ENCODE measurements at regions not wholly inside any gene's neighbourhood (a gene's known extent, or its start where the extent isn't known, plus 50 kb on each side); places are given as distances from the start of the nearest gene placed in this dataset.

DNA sequence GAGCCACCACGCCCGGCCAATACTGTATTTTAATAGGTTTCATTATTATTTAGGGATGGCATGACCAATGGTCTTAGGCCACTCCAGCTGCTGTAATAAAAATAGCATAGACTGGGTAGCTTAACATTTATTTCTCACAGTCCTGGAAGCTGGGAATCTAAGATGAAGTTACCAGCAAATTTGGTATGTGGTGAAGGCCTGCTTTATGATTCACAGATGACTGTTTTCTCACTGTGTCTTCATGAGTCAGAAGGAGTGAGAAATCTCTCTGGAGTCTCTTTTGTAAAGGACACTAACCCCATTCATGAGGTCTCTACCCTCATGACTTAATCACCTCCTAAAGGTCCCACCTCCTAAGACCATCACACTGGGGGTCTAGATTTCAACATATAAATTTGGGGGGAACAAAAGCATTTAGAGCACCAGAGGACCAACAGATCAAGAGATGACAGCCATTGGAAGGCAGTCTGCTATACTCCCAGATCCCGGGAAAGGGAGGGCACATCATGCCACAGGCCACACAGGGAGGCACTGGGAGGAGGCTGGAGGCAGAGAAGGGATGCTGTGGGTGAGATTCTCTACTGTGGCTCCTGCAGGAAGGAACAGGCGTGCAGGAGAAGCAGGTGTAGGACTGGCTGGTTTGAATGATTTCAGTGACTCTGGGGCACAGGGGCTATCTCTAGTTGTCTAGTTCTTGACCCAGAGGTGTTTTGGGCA lies 335.8 kb upstream of the SFRP2 start:
- WGBS, 5 donors: 61 to 67% (median 67%) methylated on average over 4 of the region's 4 CpGs
- no peaks in the 10 kb centered on the region for H3K4me1 ChIP-seq
- H3K27me3 ChIP-seq: no peaks in the 10 kb centered on the region
- no peak overlapping the region for H3K4me3 ChIP-seq
- H3K27ac ChIP-seq: no peak overlapping the region
- no peak for DNase-seq
- H3K9me3 ChIP-seq: peaks cover 0 to 14% (median 6%) of the 10 kb centered on the region in 4 donors
- intact Hi-C loops (cut with DNase I; ENCODE audit: low total_unique reads): no loop called here
- TF ChIP-seq POLR2A (IDR thresholded peaks at IDR 0.05): no peak
- no peak for TF ChIP-seq EP300 (IDR thresholded peaks at IDR 0.05)
- TF ChIP-seq POLR2AphosphoS5 (IDR thresholded peaks at IDR 0.05): no peak
- TF ChIP-seq, protein P1, sequence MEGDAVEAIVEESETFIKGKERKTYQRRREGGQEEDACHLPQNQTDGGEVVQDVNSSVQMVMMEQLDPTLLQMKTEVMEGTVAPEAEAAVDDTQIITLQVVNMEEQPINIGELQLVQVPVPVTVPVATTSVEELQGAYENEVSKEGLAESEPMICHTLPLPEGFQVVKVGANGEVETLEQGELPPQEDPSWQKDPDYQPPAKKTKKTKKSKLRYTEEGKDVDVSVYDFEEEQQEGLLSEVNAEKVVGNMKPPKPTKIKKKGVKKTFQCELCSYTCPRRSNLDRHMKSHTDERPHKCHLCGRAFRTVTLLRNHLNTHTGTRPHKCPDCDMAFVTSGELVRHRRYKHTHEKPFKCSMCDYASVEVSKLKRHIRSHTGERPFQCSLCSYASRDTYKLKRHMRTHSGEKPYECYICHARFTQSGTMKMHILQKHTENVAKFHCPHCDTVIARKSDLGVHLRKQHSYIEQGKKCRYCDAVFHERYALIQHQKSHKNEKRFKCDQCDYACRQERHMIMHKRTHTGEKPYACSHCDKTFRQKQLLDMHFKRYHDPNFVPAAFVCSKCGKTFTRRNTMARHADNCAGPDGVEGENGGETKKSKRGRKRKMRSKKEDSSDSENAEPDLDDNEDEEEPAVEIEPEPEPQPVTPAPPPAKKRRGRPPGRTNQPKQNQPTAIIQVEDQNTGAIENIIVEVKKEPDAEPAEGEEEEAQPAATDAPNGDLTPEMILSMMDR (IDR thresholded peaks at IDR 0.05): no peak
- H3K36me3 ChIP-seq: no peaks in the 10 kb centered on the region

DNA sequence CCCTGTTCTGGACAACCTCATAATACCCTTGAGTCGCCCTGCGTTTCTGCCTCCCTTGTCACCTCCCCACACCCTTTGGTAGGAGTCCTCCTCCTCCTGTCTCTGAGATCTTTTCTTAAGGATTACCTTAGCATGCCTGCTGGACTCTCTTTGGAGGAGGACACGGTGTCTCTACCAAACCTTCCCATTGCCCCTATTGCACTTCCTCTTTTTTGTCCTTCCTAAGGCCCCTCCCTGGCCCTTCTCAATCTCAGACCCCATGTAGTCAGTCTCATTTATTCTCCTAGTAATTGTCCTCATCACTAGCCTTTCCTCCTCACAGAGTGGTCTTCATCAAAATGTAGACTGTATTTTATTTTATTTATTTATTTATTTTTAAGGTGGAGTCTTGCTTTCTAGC lies 335.0 kb upstream of the SFRP2 start:
- H3K27ac ChIP-seq: no peak overlapping the region
- no peaks in the 10 kb centered on the region for H3K36me3 ChIP-seq
- intact Hi-C loops (cut with DNase I; ENCODE audit: low total_unique reads): no loop called here
- no peak for DNase-seq
- no peak overlapping the region for H3K4me3 ChIP-seq
- no peaks in the 10 kb centered on the region for H3K4me1 ChIP-seq
- no peaks in the 10 kb centered on the region for H3K27me3 ChIP-seq
- 80 to 92% (median 92%) methylated on average over 3 of the region's 3 CpGs for WGBS, 5 donors
- H3K9me3 ChIP-seq: peaks cover 0 to 14% (median 6%) of the 10 kb centered on the region in 4 donors
- TF ChIP-seq POLR2AphosphoS5 (IDR thresholded peaks at IDR 0.05): no peak
- TF ChIP-seq POLR2A (IDR thresholded peaks at IDR 0.05): no peak
- no peak for TF ChIP-seq EP300 (IDR thresholded peaks at IDR 0.05)
- TF ChIP-seq, protein P1 (IDR thresholded peaks at IDR 0.05): no peak

DNA sequence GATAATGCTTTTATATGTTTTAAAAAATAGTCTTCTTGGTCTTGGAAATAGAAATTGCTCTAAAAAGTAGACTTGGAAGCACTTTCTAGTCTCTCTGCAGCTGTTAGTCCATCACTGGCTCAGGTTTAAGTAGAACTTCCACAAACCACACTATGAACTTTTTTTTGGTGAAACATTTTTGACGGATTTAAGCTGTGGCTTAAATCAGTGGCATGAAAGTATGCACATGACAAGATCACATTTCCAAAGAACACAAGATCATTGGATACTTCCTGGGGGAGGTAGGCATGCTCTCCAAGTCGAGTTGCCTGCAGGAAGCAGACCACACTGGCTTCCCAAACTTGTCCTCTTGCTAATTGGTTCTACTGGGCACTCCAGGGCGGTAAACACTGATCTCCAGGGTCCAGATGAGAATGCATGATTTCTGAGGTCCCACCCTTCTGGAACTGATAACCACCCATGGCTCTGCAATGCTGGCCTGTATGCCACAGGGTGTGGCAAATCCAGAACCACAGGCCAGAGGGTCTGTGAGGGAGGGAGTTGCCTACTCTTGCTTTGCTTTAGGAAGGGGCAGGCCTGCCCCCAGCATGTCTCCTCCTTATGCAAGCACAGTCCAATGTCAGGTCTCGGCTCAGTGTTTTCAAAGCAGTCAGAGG lies 331.9 kb upstream of the SFRP2 start:
- Histone ChIP-seq H3K27me3 (no peaks in the 10 kb centered on the region), H3K4me1 (no peaks in the 10 kb centered on the region)

DNA sequence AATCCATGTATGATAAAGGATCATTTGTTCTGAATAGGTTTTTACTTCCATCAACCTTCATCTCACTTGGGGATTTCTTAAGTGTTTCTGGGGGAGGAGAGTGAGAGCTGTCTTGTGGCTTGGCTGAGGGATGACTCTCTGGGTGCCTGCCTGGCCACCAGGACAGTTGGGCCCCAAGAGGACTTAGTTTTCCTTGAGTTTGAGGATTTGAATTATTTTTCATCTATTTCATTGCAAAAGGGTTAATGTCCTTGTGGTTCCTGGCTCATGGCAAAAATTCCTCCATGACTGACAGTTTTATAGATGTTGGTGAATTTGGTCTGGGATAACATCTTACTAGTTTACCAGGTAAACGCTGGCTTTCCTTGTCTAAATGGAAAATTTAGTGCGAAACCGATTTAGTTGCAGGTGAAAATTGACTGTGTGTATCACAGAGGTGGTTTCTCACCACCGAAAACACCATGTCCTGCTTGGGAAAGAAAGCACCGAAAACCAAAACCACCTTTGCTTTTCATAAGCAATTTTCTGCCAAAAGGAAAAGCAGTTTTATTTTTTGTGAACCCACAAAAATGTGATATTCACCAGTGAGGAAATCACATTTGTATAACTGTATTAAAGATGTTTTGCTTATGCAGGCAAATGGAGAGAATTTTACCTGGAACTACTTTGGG lies 331.3 kb upstream of the SFRP2 start:
- H3K36me3 ChIP-seq: no peaks in the 10 kb centered on the region
- H3K4me1 ChIP-seq: no peaks in the 10 kb centered on the region
- no peaks in the 10 kb centered on the region for H3K9me3 ChIP-seq
- H3K27ac ChIP-seq: no peak overlapping the region
- no peak overlapping the region for H3K4me3 ChIP-seq
- intact Hi-C loops (cut with DNase I; ENCODE audit: low total_unique reads): no loop called here
- no peak for TF ChIP-seq POLR2AphosphoS5 (IDR thresholded peaks at IDR 0.05)
- TF ChIP-seq, protein P1 (IDR thresholded peaks at IDR 0.05): no peak
- no peak for TF ChIP-seq EP300 (IDR thresholded peaks at IDR 0.05)
- TF ChIP-seq POLR2A (IDR thresholded peaks at IDR 0.05): no peak
- H3K27me3 ChIP-seq: no peaks in the 10 kb centered on the region
- DNase-seq: no peak
- 81 to 88% (median 85%) methylated on average over 5 of the region's 5 CpGs for WGBS, 5 donors

More for the DNA sequence above, 331.9 kb upstream of the SFRP2 start:
- intact Hi-C loops (cut with DNase I; ENCODE audit: low total_unique reads): no loop called here
- WGBS, 5 donors: 41 to 61% (median 60%) methylated on average over 4 of the region's 4 CpGs
- TF ChIP-seq EP300 (IDR thresholded peaks at IDR 0.05) (no peak), POLR2AphosphoS5 (IDR thresholded peaks at IDR 0.05) (no peak), POLR2A (IDR thresholded peaks at IDR 0.05) (no peak)
- TF ChIP-seq, protein P1 (IDR thresholded peaks at IDR 0.05): no peak
- Histone ChIP-seq H3K4me3 (no peak overlapping the region), H3K36me3 (no peaks in the 10 kb centered on the region), H3K9me3 (no peaks in the 10 kb centered on the region), H3K27ac (no peak overlapping the region)
- DNase-seq: no peak
